Trophoblast cell (in vitro differentiated cells and primary cell): ENCODE measurements at regions not wholly inside any gene's neighbourhood (a gene's known extent, or its start where the extent isn't known, plus 50 kb on each side); places are given as distances from the start of the nearest gene placed in this dataset.
A peak's percentile ranks its signal among the peaks of the same experiment; 100 is the strongest.

Experiments
- DNase-seq, 2 donors: peaks; one replicate each; pipeline ENCODE4 v3.0.0-alpha.2; 2016
- H2AFZ ChIP-seq: 2 replicates; pipeline ENCODE4 v1.6.1; 2013; ENCODE audit warnings: low read length, moderate library complexity, mild to moderate bottlenecking; ENCODE audit not compliant: insufficient read depth, poor library complexity
- H2AK5ac ChIP-seq: 2 replicates; pipeline ENCODE4 v1.6.1; 2013; ENCODE audit warnings: mild to moderate bottlenecking, low read length
- H2BK120ac ChIP-seq: 2 replicates; pipeline ENCODE4 v1.6.1; 2013; ENCODE audit warnings: low read length, mild to moderate bottlenecking, moderate library complexity; ENCODE audit not compliant: insufficient read depth, poor library complexity
- H2BK12ac ChIP-seq: 2 replicates; pipeline ENCODE4 v1.6.1; 2013; ENCODE audit warnings: mild to moderate bottlenecking, low read length, moderate library complexity
- H2BK5ac ChIP-seq: 2 replicates; pipeline ENCODE4 v1.6.1; 2013; ENCODE audit warnings: low read length, low read depth, moderate library complexity, mild to moderate bottlenecking; ENCODE audit not compliant: poor library complexity
- H3K14ac ChIP-seq: 2 replicates; pipeline ENCODE4 v1.6.1; 2013; ENCODE audit warnings: mild to moderate bottlenecking, low read length
- H3K18ac ChIP-seq: 2 replicates; pipeline ENCODE4 v1.6.1; 2013; ENCODE audit warnings: mild to moderate bottlenecking, low read length
- H3K23ac ChIP-seq: 2 replicates; pipeline ENCODE4 v1.6.1; 2013; ENCODE audit warnings: low read length
- H3K27ac ChIP-seq: 2 replicates; pipeline ENCODE4 v1.5.1; 2013; ENCODE audit warnings: low read depth, mild to moderate bottlenecking, inconsistent platforms, low read length, moderate library complexity
- H3K27me3 ChIP-seq: 2 replicates; pipeline ENCODE4 v1.6.1; 2013; ENCODE audit warnings: inconsistent platforms, mild to moderate bottlenecking, low read length, moderate library complexity; ENCODE audit not compliant: insufficient read depth
- H3K36me3 ChIP-seq, 2 experiments: 1 replicate in 1 of 2; 2 replicates in 1 of 2; pipeline ENCODE4 v1.6.1; 2013; ENCODE audit warnings: low read length in 2 of 2, mild to moderate bottlenecking in 2 of 2, moderate library complexity in 1 of 2; ENCODE audit not compliant: insufficient read depth in 2 of 2, control insufficient read depth in 1 of 2
- H3K4ac ChIP-seq: 2 replicates; pipeline ENCODE4 v1.6.1; 2013; ENCODE audit warnings: low read depth, mild to moderate bottlenecking, low read length, moderate library complexity
- H3K4me1 ChIP-seq, 2 experiments: 1 replicate in 1 of 2; 2 replicates in 1 of 2; pipeline ENCODE4 v1.6.1; 2013; ENCODE audit warnings: low read length in 2 of 2, mild to moderate bottlenecking in 2 of 2, moderate library complexity in 1 of 2; ENCODE audit not compliant: insufficient read depth in 2 of 2, control insufficient read depth in 1 of 2
- H3K4me2 ChIP-seq: 2 replicates; pipeline ENCODE4 v1.6.1; 2013; ENCODE audit warnings: inconsistent platforms, mild to moderate bottlenecking, low read length, moderate library complexity
- H3K4me3 ChIP-seq: 2 replicates; pipeline ENCODE4 v1.5.1; 2013; ENCODE audit warnings: mild to moderate bottlenecking, low read depth, low read length, inconsistent platforms
- H3K79me1 ChIP-seq: one replicate; pipeline ENCODE4 v1.6.1; 2013; ENCODE audit warnings: low read length
- H3K79me2 ChIP-seq: 2 replicates; pipeline ENCODE4 v1.6.1; 2013; ENCODE audit warnings: low read length, mild to moderate bottlenecking; ENCODE audit not compliant: control insufficient read depth, insufficient read depth, poor library complexity
- H3K9ac ChIP-seq: 2 replicates; pipeline ENCODE4 v1.6.1; 2013; ENCODE audit warnings: mild to moderate bottlenecking, low read length
- H3K9me3 ChIP-seq: 2 replicates; pipeline ENCODE4 v1.6.1; 2013; ENCODE audit warnings: low read depth, mild to moderate bottlenecking, control low read depth, inconsistent platforms, low read length; ENCODE audit not compliant: insufficient read depth
- H4K12ac ChIP-seq: 2 replicates; pipeline ENCODE4 v1.6.1; 2013; ENCODE audit warnings: low read depth, mild to moderate bottlenecking, low read length, moderate library complexity
- H4K8ac ChIP-seq: 2 replicates; pipeline ENCODE4 v1.6.1; 2013; ENCODE audit warnings: low read depth, mild to moderate bottlenecking, low read length, moderate library complexity
- H4K91ac ChIP-seq: one replicate; pipeline ENCODE4 v1.6.1; 2013; ENCODE audit warnings: low read depth, mild to moderate bottlenecking, low read length, moderate library complexity
- WGBS: extraction: QIAGEN DNeasy Blood & Tissue Kit; methylation state at CpG from one replicate; pipeline ENCODE4 v1.1.7; 2013; ENCODE audit warnings: missing lambda C conversion rate; ENCODE audit not compliant: insufficient read length, insufficient coverage; ENCODE audit errors: extremely low coverage; 5-methylcytosine and 5-hydroxymethylcytosine counted together

GRCh38 chr3:109442531-109442930 is 105.2 kb upstream of the DPPA4 start:
- Histone ChIP-seq H3K4ac (no peak overlapping the region), H3K14ac (no peak overlapping the region), H3K4me3 (no peak overlapping the region), H3K79me2 (no peaks in the 10 kb centered on the region), H2BK120ac (no peak overlapping the region), H3K9ac (no peak overlapping the region), H3K23ac (no peak overlapping the region), H3K36me3 (no peaks in the 10 kb centered on the region), H3K4me2 (no peak overlapping the region), H2AK5ac (no peak overlapping the region), H3K27me3 (no peaks in the 10 kb centered on the region), H4K91ac (no peak overlapping the region), H3K18ac (no peak overlapping the region), H2BK12ac (no peak overlapping the region), H4K12ac (no peak overlapping the region), H2AFZ (no peak overlapping the region), H3K27ac (no peak overlapping the region), H4K8ac (no peak overlapping the region), H3K79me1 (no peaks in the 10 kb centered on the region), H3K4me1 (no peaks in the 10 kb centered on the region), H2BK5ac (no peak overlapping the region), H3K9me3 (no peaks in the 10 kb centered on the region)
- WGBS, result no CpG with 5 or more reads among the region's 4 CpGs
- DNase-seq, result no peak

GRCh38 chr3:109440353-109440752 is 103.0 kb upstream of the DPPA4 start:
- no peak overlapping the region for H3K23ac ChIP-seq
- H2BK120ac ChIP-seq, result no peak overlapping the region
- H3K79me1 ChIP-seq, result no peaks in the 10 kb centered on the region
- no peak overlapping the region for H4K91ac ChIP-seq
- no peak overlapping the region for H2BK12ac ChIP-seq
- H3K9me3 ChIP-seq, result no peaks in the 10 kb centered on the region
- no peak overlapping the region for H3K14ac ChIP-seq
- no peaks in the 10 kb centered on the region for H3K27me3 ChIP-seq
- H3K36me3 ChIP-seq, result no peaks in the 10 kb centered on the region
- no peak overlapping the region for H2AK5ac ChIP-seq
- H3K4me3 ChIP-seq, result no peak overlapping the region
- H2AFZ ChIP-seq, result no peak overlapping the region
- H3K4ac ChIP-seq, result no peak overlapping the region
- H3K79me2 ChIP-seq, result no peaks in the 10 kb centered on the region
- H3K18ac ChIP-seq, result no peak overlapping the region
- H4K8ac ChIP-seq, result no peak overlapping the region
- H2BK5ac ChIP-seq, result no peak overlapping the region
- no CpG with 5 or more reads among the region's 7 CpGs for WGBS
- H3K4me2 ChIP-seq, result no peak overlapping the region
- H3K27ac ChIP-seq, result no peak overlapping the region
- H3K9ac ChIP-seq, result no peak overlapping the region
- no peaks in the 10 kb centered on the region for H3K4me1 ChIP-seq
- H4K12ac ChIP-seq, result no peak overlapping the region
- no peak for DNase-seq

- no CpG with 5 or more reads among the region's 3 CpGs for WGBS
- Histone ChIP-seq H3K4ac (no peak overlapping the region), H3K27me3 (no peaks in the 10 kb centered on the region)
Measured at GRCh38 chr3:109432833-109433232, 95.5 kb upstream of the DPPA4 start.

GRCh38 chr3:109430911-109431563 is 93.7 kb upstream of the DPPA4 start:
- Histone ChIP-seq H4K91ac (no peak overlapping the region), H3K27me3 (no peaks in the 10 kb centered on the region), H2BK120ac (no peak overlapping the region), H2AFZ (no peak overlapping the region), H3K14ac (no peak overlapping the region), H3K4ac (no peak overlapping the region), H3K9me3 (no peaks in the 10 kb centered on the region), H2BK12ac (no peak overlapping the region), H3K4me2 (no peak overlapping the region), H3K36me3 (no peaks in the 10 kb centered on the region), H2AK5ac (no peak overlapping the region), H3K23ac (peak overlapping the region; percentile 28), H3K18ac (no peak overlapping the region), H3K4me3 (no peak overlapping the region), H3K27ac (no peak overlapping the region), H3K79me1 (no peaks in the 10 kb centered on the region), H2BK5ac (no peak overlapping the region), H3K9ac (no peak overlapping the region), H3K4me1 (peaks cover 10 to 11% of the 10 kb centered on the region in 2 experiments), H4K12ac (no peak overlapping the region), H3K79me2 (no peaks in the 10 kb centered on the region), H4K8ac (no peak overlapping the region)
- WGBS, result no CpG with 5 or more reads among the region's 6 CpGs
- peak; percentile 21 to 49 for DNase-seq

More at GRCh38 chr3:109432833-109433232, 95.5 kb upstream of the DPPA4 start:
- Histone ChIP-seq H3K18ac (no peak overlapping the region), H3K36me3 (no peaks in the 10 kb centered on the region), H3K27ac (no peak overlapping the region), H4K91ac (no peak overlapping the region), H4K8ac (no peak overlapping the region), H4K12ac (no peak overlapping the region), H2AK5ac (no peak overlapping the region), H3K9me3 (no peaks in the 10 kb centered on the region), H2BK120ac (no peak overlapping the region), H3K79me1 (no peaks in the 10 kb centered on the region), H3K4me3 (no peak overlapping the region), H3K4me2 (no peak overlapping the region), H3K4me1 (peaks cover 10 to 11% of the 10 kb centered on the region in 2 experiments), H3K9ac (no peak overlapping the region), H3K23ac (no peak overlapping the region), H2AFZ (no peak overlapping the region), H3K14ac (no peak overlapping the region), H3K79me2 (no peaks in the 10 kb centered on the region), H2BK12ac (no peak overlapping the region), H2BK5ac (no peak overlapping the region)
- no peak for DNase-seq
